PC-9 (cell line): ENCODE measurements at regions not wholly inside any gene's neighbourhood (a gene's known extent, or its start where the extent isn't known, plus 50 kb on each side); places are given as distances from the start of the nearest gene placed in this dataset.

Source experiments
- BruUV-seq: library from RNA; stranded (reverse); fragments of 400-500 nt; replicated peaks from 2 replicates; lab custom pipeline; 2021; lab: Mats Ljungman, UMichigan
- CTCF ChIA-PET: fragments of 300-600 bp; sonication (Branson Sonifier 250); formaldehyde crosslinking; loops from one replicate; lab custom pipeline; 2022; ENCODE audit warnings: antibody characterized with exemption; lab: Charles Lee
- POLR2A ChIA-PET: fragments of 300-600 bp; sonication (Branson Sonifier 250); formaldehyde crosslinking; loops from one replicate; lab custom pipeline; 2022; ENCODE audit warnings: antibody characterized with exemption; ENCODE audit not compliant: unreplicated experiment; lab: Charles Lee
- DNase-seq, 2 experiments: peaks; one replicate each; pipeline versions ENCODE4 v3.0.0 to v3.0.0-alpha.2; 2015 to 2022; ENCODE audit warnings: mixed read lengths in 1 of 2
- H2AFZ ChIP-seq: fragments of 200-600 bp; sonication (generic); 2 replicates; pipeline ENCODE4 v1.8.1; 2017; ENCODE audit warnings: antibody characterized with exemption
- H3F3A ChIP-seq: fragments of 200-600 bp; sonication (generic); 2 replicates; pipeline ENCODE4 v1.8.1; 2017; ENCODE audit warnings: antibody characterized with exemption, mild to moderate bottlenecking, low read depth; ENCODE audit not compliant: insufficient read depth
- H3K27ac ChIP-seq: fragments of 200-600 bp; sonication (generic); 2 replicates; pipeline ENCODE4 v1.6.1; 2016; ENCODE audit warnings: mixed run types
- H3K27me3 ChIP-seq: fragments of 200-600 bp; sonication (generic); 2 replicates; pipeline ENCODE4 v1.6.1; 2016; ENCODE audit warnings: low read depth, mixed run types; ENCODE audit not compliant: insufficient read depth
- H3K36me3 ChIP-seq: fragments of 200-600 bp; sonication (generic); 2 replicates; pipeline ENCODE4 v1.6.1; 2016; ENCODE audit warnings: low read depth, mixed run types
- H3K4me1 ChIP-seq: fragments of 200-600 bp; sonication (generic); replicated peaks from 2 replicates; pipeline ENCODE4 v1.6.1; 2016; ENCODE audit warnings: mixed run types; ENCODE audit not compliant: insufficient read depth
- H3K4me2 ChIP-seq: fragments of 200-600 bp; sonication (generic); 2 replicates; pipeline ENCODE4 v1.6.1; 2017; ENCODE audit warnings: mixed run types
- H3K4me3 ChIP-seq: fragments of 200-600 bp; sonication (generic); 2 replicates; pipeline ENCODE4 v1.6.1; 2016; ENCODE audit warnings: mixed run types
- H3K79me2 ChIP-seq: fragments of 200-600 bp; sonication (generic); 2 replicates; pipeline ENCODE4 v1.6.1; 2017; ENCODE audit warnings: low read depth, mixed run types
- H3K9me2 ChIP-seq: fragments of 200-600 bp; sonication (generic); 2 replicates; pipeline ENCODE4 v1.8.1; 2017; ENCODE audit warnings: mild to moderate bottlenecking; ENCODE audit not compliant: insufficient read depth
- H3K9me3 ChIP-seq: fragments of 200-600 bp; sonication (generic); 2 replicates; pipeline ENCODE4 v1.8.1; 2016; ENCODE audit warnings: low read depth; ENCODE audit not compliant: insufficient read depth
- H4K20me1 ChIP-seq: fragments of 200-600 bp; sonication (generic); 2 replicates; pipeline ENCODE4 v1.8.1; 2017; ENCODE audit not compliant: insufficient read depth
- CTCF ChIP-seq: fragments of 200-600 bp; sonication (generic); conservative IDR thresholded peaks from 2 replicates; pipeline ENCODE4 v1.6.1; 2017; ENCODE audit warnings: mixed run types, antibody characterized with exemption, mild to moderate bottlenecking, moderate library complexity
- EZH2 ChIP-seq: fragments of 200-600 bp; sonication (generic); IDR thresholded peaks from 2 replicates; pipeline ENCODE4 v1.8.0; 2017; ENCODE audit warnings: antibody characterized with exemption, low read depth
- intact Hi-C: fragments of 100-400 bp; cut with micrococcal nuclease; formaldehyde crosslinking; loops from one replicate; pipeline ENCODE4 v1.10.0; 2022; ENCODE audit not compliant: unreplicated experiment

GRCh38 chr11:69403556-69404215, 77.8 kb upstream of the LINC01488 start:
- Histone ChIP-seq H3F3A (peaks cover 15% of the 10 kb centered on the region; the same call in 1 of the 2 replicates), H3K4me2 (0 out of 2 replicates have a peak overlapping the region, but pooled peaks have one; percentile 1), H3K27me3 (no peaks in the 10 kb centered on the region), H3K4me3 (no peak overlapping the region), H3K27ac (no peak overlapping the region), H3K79me2 (no peaks in the 10 kb centered on the region), H3K9me2 (no peaks in the 10 kb centered on the region), H4K20me1 (no peaks in the 10 kb centered on the region), H3K9me3 (no peaks in the 10 kb centered on the region; the same call in 1 of the 2 replicates), H3K36me3 (no peaks in the 10 kb centered on the region), H3K4me1 (peaks cover 11% of the 10 kb centered on the region), H2AFZ (no peak overlapping the region)
- peak in 1 of 2 experiments; percentile 63 for DNase-seq
- ChIA-PET CTCF (interaction anchor here (0.6 kb wide), 1 partner anchor 13 kb away, joined by 3 read pairs; no protein-coding TSS in a partner anchor), POLR2A (interaction anchor here (0.6 kb wide), 1 partner anchor 33 kb away, joined by 3 read pairs; no protein-coding TSS in a partner anchor)
- no TSS peak for BruUV-seq
- intact Hi-C loops = no loop called here
- TF ChIP-seq CTCF = no peak
- TF ChIP-seq EZH2 = no peak

- CTCF ChIA-PET = no interaction called here
- H3K79me2 ChIP-seq = no peaks in the 10 kb centered on the region
- no peaks in the 10 kb centered on the region for H4K20me1 ChIP-seq
- no peak for TF ChIP-seq EZH2
- no peak for TF ChIP-seq CTCF
- no peak for DNase-seq
- no peak overlapping the region for H3K27ac ChIP-seq
- H3K9me2 ChIP-seq = no peaks in the 10 kb centered on the region
- H3K27me3 ChIP-seq = no peaks in the 10 kb centered on the region
- no peaks in the 10 kb centered on the region; the same call in 1 of the 2 replicates for H3K9me3 ChIP-seq
- H2AFZ ChIP-seq = no peak overlapping the region
- no TSS peak for BruUV-seq
- no peaks in the 10 kb centered on the region for H3K36me3 ChIP-seq
- H3K4me3 ChIP-seq = no peak overlapping the region
- peaks cover 11% of the 10 kb centered on the region for H3K4me1 ChIP-seq
- intact Hi-C loops = no loop called here
- no peak overlapping the region for H3K4me2 ChIP-seq
- POLR2A ChIA-PET = no interaction called here
- peaks cover 15% of the 10 kb centered on the region; the same call in 1 of the 2 replicates for H3F3A ChIP-seq
Measured at GRCh38 chr11:69406060-69406459, 75.4 kb upstream of the LINC01488 start.

GRCh38 chr11:69409812-69410645, 71.4 kb upstream of the LINC01488 start:
- POLR2A ChIA-PET = interaction anchor here (0.6 kb wide), 1 partner anchor 266 kb away, joined by 9 read pairs; no protein-coding TSS in a partner anchor
- CTCF ChIA-PET = no interaction called here

More at GRCh38 chr11:69409812-69410645, 71.4 kb upstream of the LINC01488 start:
- H3K4me3 ChIP-seq = no peak overlapping the region
- no peaks in the 10 kb centered on the region for H3K27me3 ChIP-seq
- H2AFZ ChIP-seq = no peak overlapping the region
- TF ChIP-seq CTCF = no peak
- no peak for TF ChIP-seq EZH2
- intact Hi-C loops = no loop called here
- DNase-seq = no peak
- H3K4me1 ChIP-seq = no peaks in the 10 kb centered on the region
- H3K9me3 ChIP-seq = no peaks in the 10 kb centered on the region
- no peaks in the 10 kb centered on the region for H3K36me3 ChIP-seq
- H3K79me2 ChIP-seq = no peaks in the 10 kb centered on the region
- H3K9me2 ChIP-seq = no peaks in the 10 kb centered on the region
- H3K27ac ChIP-seq = no peak overlapping the region
- peaks cover 8% of the 10 kb centered on the region; the same call in 1 of the 2 replicates for H3F3A ChIP-seq
- no peak overlapping the region for H3K4me2 ChIP-seq
- no TSS peak for BruUV-seq
- no peaks in the 10 kb centered on the region for H4K20me1 ChIP-seq
